GM12892 (cell line): ENCODE measurements at regions not wholly inside any gene's neighbourhood (a gene's known extent, or its start where the extent isn't known, plus 50 kb on each side); places are given as distances from the start of the nearest gene placed in this dataset.

ENCODE experiments used
- POLR2A ChIP-seq: IDR thresholded peaks from 2 replicates; pipeline ENCODE4 v1.6.1; 2011; ENCODE audit warnings: low read depth, low read length, control low read depth
- POLR2AphosphoS5 ChIP-seq: IDR thresholded peaks from 2 replicates; pipeline ENCODE4 v1.6.1; 2011; ENCODE audit warnings: low read depth, low read length, control low read depth
- TAF1 ChIP-seq: IDR thresholded peaks from 2 replicates; pipeline ENCODE4 v1.6.1; 2011; ENCODE audit warnings: low read depth, mild to moderate bottlenecking, control low read depth, low read length, borderline replicate concordance

GRCh38 chr1:201774224-201774982 lies 54.6 kb upstream of the IPO9 start:
- no peak for TF ChIP-seq TAF1
- no peak for TF ChIP-seq POLR2A
- TF ChIP-seq POLR2AphosphoS5 = no peak
